T-helper 2 cell treated with Interferon-gamma antibody and Interleukin-4, amounts not matched to agents 5 μg/mL and 100 μg/mL, for 36 hours (primary cell): ENCODE measurements at regions not wholly inside any gene's neighbourhood (a gene's known extent, or its start where the extent isn't known, plus 50 kb on each side); places are given as distances from the start of the nearest gene placed in this dataset.

ENCODE experiments used
- DNase-seq: peaks from one replicate; pipeline ENCODE4 v3.0.0; 2021; ENCODE audit warnings: low spot score
- H3K27ac Mint-ChIP-seq: one replicate; pipeline ENCODE4 v1.8.0; 2021; ENCODE audit warnings: mild to moderate bottlenecking, mixed read lengths
- H3K27me3 Mint-ChIP-seq: one replicate; pipeline ENCODE4 v1.8.0; 2021; ENCODE audit warnings: low read depth, mixed read lengths
- H3K36me3 Mint-ChIP-seq: one replicate; pipeline ENCODE4 v1.8.0; 2021; ENCODE audit warnings: low read depth, mixed read lengths
- H3K4me1 Mint-ChIP-seq: one replicate; pipeline ENCODE4 v1.8.0; 2021; ENCODE audit warnings: low read depth, mixed read lengths
- H3K4me3 Mint-ChIP-seq: one replicate; pipeline ENCODE4 v1.8.0; 2022; ENCODE audit warnings: mild to moderate bottlenecking, moderate library complexity, mixed read lengths
- H3K9me3 Mint-ChIP-seq: one replicate; pipeline ENCODE4 v1.8.0; 2021; ENCODE audit warnings: mixed read lengths

DNA sequence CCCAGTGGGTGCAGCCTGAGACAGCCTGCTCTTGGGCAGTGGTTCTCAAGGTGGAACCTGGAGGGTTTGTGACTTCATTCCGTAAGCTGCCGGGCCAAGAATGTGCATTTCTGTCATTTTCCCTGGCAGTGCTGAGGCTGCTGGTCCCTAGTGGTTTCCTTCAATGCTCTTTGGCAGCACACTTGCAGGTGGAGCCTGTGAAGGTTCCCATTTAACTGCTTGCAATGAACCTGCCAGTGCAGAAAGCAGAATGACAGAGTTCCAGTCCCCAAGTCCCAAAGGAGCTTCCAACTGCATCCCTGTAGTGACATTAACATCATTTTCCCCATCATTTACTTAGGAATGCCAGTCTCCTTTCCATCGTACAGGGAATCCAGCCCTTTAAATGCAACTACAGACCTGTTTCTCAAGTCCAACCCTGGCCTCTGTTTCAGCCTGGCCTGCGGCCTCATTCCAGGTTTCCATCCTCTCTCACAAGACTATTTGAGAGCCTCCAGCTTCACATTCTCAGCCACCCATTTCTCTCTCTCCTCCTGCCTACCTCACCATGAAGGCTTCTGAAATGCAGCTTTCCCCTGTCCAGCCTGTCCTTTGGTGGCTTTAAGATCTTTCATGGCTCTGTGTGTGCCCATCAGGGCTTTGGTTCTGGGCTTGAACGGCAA lies 149.7 kb upstream of the GGTLC1 start:
- no peaks in the 10 kb centered on the region for H3K27me3 Mint-ChIP-seq
- no peak for DNase-seq
- H3K9me3 Mint-ChIP-seq = peaks cover 13% of the 10 kb centered on the region
- no peak overlapping the region for H3K4me3 Mint-ChIP-seq
- no peaks in the 10 kb centered on the region for H3K4me1 Mint-ChIP-seq
- H3K36me3 Mint-ChIP-seq = no peaks in the 10 kb centered on the region
- H3K27ac Mint-ChIP-seq = no peak overlapping the region

DNA sequence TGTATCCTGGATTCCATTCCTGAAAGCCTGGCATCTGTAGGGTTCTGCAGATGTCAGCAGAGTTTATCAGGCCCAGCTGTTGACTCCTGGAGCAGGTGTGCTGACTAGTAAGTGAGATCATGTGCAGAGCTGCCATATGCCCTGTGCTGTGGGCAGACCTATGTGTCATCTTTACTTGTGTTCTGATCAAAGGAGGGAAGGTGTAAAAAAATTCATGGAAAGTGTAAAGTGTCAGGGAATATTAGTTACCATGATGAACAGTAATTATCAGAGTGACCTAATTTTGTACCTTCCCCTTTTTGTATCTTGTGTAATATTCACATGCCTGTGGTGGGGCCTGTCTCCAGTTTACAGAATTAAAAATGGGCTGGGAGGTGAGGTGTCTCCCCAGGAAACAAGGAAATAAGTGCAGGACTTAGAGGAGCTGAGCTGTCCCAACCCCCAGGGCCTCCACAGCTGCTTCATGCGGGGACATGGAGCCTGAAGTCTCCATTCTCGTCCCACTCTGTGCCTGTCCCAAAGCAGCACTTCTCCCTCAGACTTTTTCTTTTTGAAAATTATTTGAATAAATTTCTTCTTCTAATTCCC lies 148.2 kb upstream of the GGTLC1 start:
- H3K36me3 Mint-ChIP-seq = peaks cover under 1% of the 10 kb centered on the region
- peaks cover 2% of the 10 kb centered on the region for H3K27me3 Mint-ChIP-seq
- H3K4me3 Mint-ChIP-seq = no peak overlapping the region
- no peak overlapping the region for H3K27ac Mint-ChIP-seq
- peaks cover 14% of the 10 kb centered on the region for H3K9me3 Mint-ChIP-seq
- H3K4me1 Mint-ChIP-seq = peaks cover 7% of the 10 kb centered on the region
- no peak for DNase-seq

DNA sequence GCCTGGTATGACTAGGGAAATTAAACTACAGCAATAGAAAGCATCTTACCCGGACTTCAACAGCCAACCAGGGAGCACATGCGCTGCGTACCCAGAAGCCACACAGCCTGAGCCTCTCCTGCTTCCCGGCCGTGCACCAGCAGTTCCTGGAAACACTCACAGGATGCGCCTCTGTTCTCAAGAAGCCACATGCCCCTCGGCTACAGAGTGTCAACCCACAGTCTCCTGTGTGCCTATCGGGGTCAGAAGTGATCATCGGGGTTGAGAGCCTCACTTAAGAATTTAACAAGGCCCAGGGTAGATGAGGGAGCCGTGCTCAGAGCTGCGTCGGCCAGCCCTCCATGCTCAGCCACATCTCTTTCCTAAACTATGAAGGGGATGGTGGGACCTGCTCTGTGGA lies 147.2 kb upstream of the GGTLC1 start:
- Mint-ChIP-seq H3K4me3 (no peak overlapping the region), H3K27me3 (peaks cover 2% of the 10 kb centered on the region), H3K36me3 (peaks cover 2% of the 10 kb centered on the region), H3K4me1 (peaks cover 10% of the 10 kb centered on the region), H3K9me3 (peaks cover 11% of the 10 kb centered on the region), H3K27ac (no peak overlapping the region)
- no peak for DNase-seq

- H3K36me3 Mint-ChIP-seq = peaks cover 2% of the 10 kb centered on the region
- peaks cover 10% of the 10 kb centered on the region for H3K4me1 Mint-ChIP-seq
- no peak overlapping the region for H3K27ac Mint-ChIP-seq
- H3K9me3 Mint-ChIP-seq = peaks cover 7% of the 10 kb centered on the region
- H3K27me3 Mint-ChIP-seq = peaks cover 2% of the 10 kb centered on the region
- H3K4me3 Mint-ChIP-seq = no peak overlapping the region
- no peak for DNase-seq
Observed at GRCh38 chr20:24134930-24135329, 146.4 kb upstream of the GGTLC1 start.

GRCh38 chr20:24134284-24134683 lies 145.7 kb upstream of the GGTLC1 start:
- H3K27me3 Mint-ChIP-seq = peaks cover 2% of the 10 kb centered on the region
- H3K4me3 Mint-ChIP-seq = no peak overlapping the region
- H3K27ac Mint-ChIP-seq = no peak overlapping the region
- no peak for DNase-seq
- peaks cover 10% of the 10 kb centered on the region for H3K4me1 Mint-ChIP-seq
- peaks cover 7% of the 10 kb centered on the region for H3K9me3 Mint-ChIP-seq
- peaks cover 2% of the 10 kb centered on the region for H3K36me3 Mint-ChIP-seq

DNA sequence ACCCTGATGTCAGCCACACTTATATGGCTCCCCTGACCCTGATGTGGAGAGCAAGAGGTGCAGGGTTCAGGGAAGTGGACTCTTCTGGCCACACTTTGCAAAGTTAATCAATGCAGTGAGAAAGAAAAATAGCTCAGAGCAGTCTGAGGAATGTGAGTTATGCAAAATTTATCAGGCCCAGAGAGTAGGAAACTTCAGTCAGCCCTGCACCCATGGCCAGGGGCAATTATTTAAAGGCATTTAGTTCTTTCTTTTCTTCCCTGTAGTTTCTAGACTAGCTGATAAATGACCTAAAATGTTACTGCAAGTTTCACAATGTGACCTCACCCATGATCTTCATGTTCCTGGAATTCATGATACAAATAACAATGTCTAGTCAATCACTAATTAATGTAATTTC lies 143.7 kb upstream of the GGTLC1 start:
- DNase-seq = no peak
- H3K27ac Mint-ChIP-seq = no peak overlapping the region
- peaks cover 5% of the 10 kb centered on the region for H3K27me3 Mint-ChIP-seq
- H3K9me3 Mint-ChIP-seq = peaks cover 7% of the 10 kb centered on the region
- H3K36me3 Mint-ChIP-seq = peaks cover 2% of the 10 kb centered on the region
- H3K4me3 Mint-ChIP-seq = no peak overlapping the region
- H3K4me1 Mint-ChIP-seq = peaks cover 10% of the 10 kb centered on the region

- H3K27me3 Mint-ChIP-seq = peaks cover 5% of the 10 kb centered on the region
- H3K36me3 Mint-ChIP-seq = peaks cover 2% of the 10 kb centered on the region
- no peak for DNase-seq
- H3K27ac Mint-ChIP-seq = no peak overlapping the region
- H3K9me3 Mint-ChIP-seq = peaks cover 7% of the 10 kb centered on the region
- no peak overlapping the region for H3K4me3 Mint-ChIP-seq
- peaks cover 10% of the 10 kb centered on the region for H3K4me1 Mint-ChIP-seq
Observed at GRCh38 chr20:24131684-24132083, 143.1 kb upstream of the GGTLC1 start.

DNA sequence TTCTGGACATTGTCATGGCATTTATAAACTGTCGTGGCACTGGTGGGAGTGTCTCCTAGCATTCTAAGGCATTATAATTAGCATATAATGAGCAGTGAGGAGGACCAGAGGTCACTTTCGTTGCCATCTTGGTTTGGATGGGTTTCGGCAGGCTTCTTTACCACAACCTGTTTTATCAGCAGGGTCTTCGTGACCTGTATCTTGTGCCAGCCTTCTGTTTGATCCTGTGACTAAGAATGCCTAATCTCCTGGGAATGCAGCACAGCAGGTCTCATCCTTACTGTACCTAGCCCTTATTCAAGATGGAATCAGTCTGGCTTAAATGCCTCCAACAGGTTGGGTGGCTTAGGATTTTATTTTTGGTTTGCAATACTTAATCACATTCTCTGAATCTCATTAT lies 142.7 kb upstream of the GGTLC1 start:
- no peak overlapping the region for H3K27ac Mint-ChIP-seq
- peaks cover 7% of the 10 kb centered on the region for H3K9me3 Mint-ChIP-seq
- H3K27me3 Mint-ChIP-seq = peaks cover 6% of the 10 kb centered on the region
- peaks cover 2% of the 10 kb centered on the region for H3K36me3 Mint-ChIP-seq
- DNase-seq = no peak
- no peak overlapping the region for H3K4me3 Mint-ChIP-seq
- H3K4me1 Mint-ChIP-seq = peaks cover 10% of the 10 kb centered on the region

GRCh38 chr20:24129641-24130040 lies 141.1 kb upstream of the GGTLC1 start:
- Mint-ChIP-seq H3K36me3 (peaks cover 2% of the 10 kb centered on the region), H3K27me3 (peaks cover 8% of the 10 kb centered on the region), H3K9me3 (peaks cover 7% of the 10 kb centered on the region), H3K4me1 (peaks cover 10% of the 10 kb centered on the region), H3K27ac (no peak overlapping the region), H3K4me3 (no peak overlapping the region)
- DNase-seq = no peak

DNA sequence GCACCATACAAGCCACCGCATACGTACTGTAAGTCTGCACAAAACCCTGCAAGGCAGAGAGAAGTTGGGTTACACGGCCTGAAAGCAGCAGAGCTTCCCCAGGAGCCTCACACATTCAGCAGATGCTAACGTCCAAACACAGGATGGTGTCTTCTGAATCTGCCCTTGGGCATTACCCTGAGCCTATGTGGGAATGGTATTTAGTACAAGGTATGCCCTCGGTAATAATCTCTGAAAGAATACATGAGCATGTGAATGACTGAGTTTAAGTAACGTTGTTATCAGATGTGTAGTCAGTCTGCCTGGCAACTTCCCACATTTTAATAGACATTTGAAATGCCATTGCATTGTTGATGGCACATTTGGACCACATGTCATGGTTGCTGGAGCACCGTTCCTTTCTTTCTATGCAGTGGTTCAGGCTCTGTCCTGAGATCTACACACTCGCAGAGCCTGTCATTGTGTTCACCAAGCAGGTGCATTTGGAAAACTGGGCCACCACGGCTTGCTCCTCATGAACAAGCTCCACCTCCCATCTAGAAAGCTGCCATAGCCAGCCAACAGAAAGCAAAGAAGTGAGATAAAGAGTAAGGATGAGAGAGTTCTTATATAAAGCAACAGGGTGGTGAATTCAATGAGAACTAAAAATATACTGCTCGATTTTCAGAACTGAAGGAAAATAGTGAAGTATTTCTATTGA lies 136.5 kb upstream of the GGTLC1 start:
- no peaks in the 10 kb centered on the region for H3K36me3 Mint-ChIP-seq
- no peak for DNase-seq
- H3K27ac Mint-ChIP-seq = no peak overlapping the region
- H3K4me3 Mint-ChIP-seq = no peak overlapping the region
- H3K9me3 Mint-ChIP-seq = no peaks in the 10 kb centered on the region
- peaks cover 2% of the 10 kb centered on the region for H3K4me1 Mint-ChIP-seq
- peaks cover 23% of the 10 kb centered on the region for H3K27me3 Mint-ChIP-seq

DNA sequence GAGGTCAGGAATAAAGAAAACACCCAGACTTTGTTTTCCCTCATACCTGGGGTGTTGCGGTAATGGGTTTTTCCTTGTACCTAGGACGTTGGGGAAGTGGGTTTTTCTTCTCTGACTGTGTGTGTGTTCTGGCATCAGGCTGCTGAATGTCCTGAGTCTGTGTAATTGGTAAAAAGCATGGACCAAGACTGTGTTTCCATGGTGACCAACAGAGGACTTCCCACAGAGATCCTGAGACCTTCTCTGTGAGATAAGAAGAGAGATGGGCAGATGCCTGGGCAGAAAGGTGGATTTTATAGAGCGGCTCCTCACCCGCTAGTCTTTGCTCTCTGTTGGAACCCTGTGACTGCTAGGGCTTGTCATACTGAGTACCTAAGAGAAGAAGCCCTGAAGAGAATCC lies 135.4 kb upstream of the GGTLC1 start:
- no peak overlapping the region for H3K4me3 Mint-ChIP-seq
- no peaks in the 10 kb centered on the region for H3K36me3 Mint-ChIP-seq
- no peak for DNase-seq
- peaks cover 2% of the 10 kb centered on the region for H3K4me1 Mint-ChIP-seq
- no peak overlapping the region for H3K27ac Mint-ChIP-seq
- H3K9me3 Mint-ChIP-seq = no peaks in the 10 kb centered on the region
- H3K27me3 Mint-ChIP-seq = peaks cover 23% of the 10 kb centered on the region

- Mint-ChIP-seq H3K4me1 (peaks cover 2% of the 10 kb centered on the region), H3K9me3 (no peaks in the 10 kb centered on the region), H3K36me3 (no peaks in the 10 kb centered on the region), H3K4me3 (no peak overlapping the region), H3K27ac (no peak overlapping the region), H3K27me3 (peaks cover 22% of the 10 kb centered on the region)
- no peak for DNase-seq
Observed at GRCh38 chr20:24118441-24119175, 130.0 kb upstream of the GGTLC1 start.

- no peak overlapping the region for H3K27ac Mint-ChIP-seq
- no peaks in the 10 kb centered on the region for H3K36me3 Mint-ChIP-seq
- no peak for DNase-seq
- H3K27me3 Mint-ChIP-seq = peaks cover 20% of the 10 kb centered on the region
- H3K4me1 Mint-ChIP-seq = peaks cover 2% of the 10 kb centered on the region
- no peaks in the 10 kb centered on the region for H3K9me3 Mint-ChIP-seq
- no peak overlapping the region for H3K4me3 Mint-ChIP-seq
Observed at GRCh38 chr20:24118034-24118433, 129.5 kb upstream of the GGTLC1 start.

DNA sequence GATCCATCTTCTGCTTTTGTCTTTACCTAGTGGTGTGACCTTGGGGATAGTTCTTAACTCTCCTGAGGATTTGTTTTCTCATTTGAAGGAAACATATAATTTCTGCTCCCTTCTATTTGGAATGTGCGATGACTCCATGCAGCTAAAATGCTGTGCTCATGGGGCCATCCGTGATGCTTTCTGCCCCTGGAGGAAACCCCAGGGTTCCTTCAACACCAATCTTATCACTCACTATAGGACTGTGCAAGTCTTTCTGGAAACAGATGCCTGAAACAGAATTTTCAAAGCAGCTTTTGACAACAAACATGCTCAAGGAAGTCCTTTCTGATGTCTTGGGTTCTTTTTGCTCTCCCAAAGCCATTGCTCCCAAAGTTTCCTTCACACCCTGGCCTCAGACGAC lies 128.8 kb upstream of the GGTLC1 start:
- peaks cover 19% of the 10 kb centered on the region for H3K27me3 Mint-ChIP-seq
- no peaks in the 10 kb centered on the region for H3K36me3 Mint-ChIP-seq
- no peaks in the 10 kb centered on the region for H3K9me3 Mint-ChIP-seq
- no peak overlapping the region for H3K27ac Mint-ChIP-seq
- H3K4me3 Mint-ChIP-seq = no peak overlapping the region
- peaks cover 2% of the 10 kb centered on the region for H3K4me1 Mint-ChIP-seq
- DNase-seq = no peak
